Suprapubic skin (tissue), 4 donors: ENCODE measurements at regions not wholly inside any gene's neighbourhood (a gene's known extent, or its start where the extent isn't known, plus 50 kb on each side); places are given as distances from the start of the nearest gene placed in this dataset.
"Not testable (repeated sequence)": the region's sequence is repeated elsewhere in the genome, so short reads cannot be mapped to it uniquely, and the experiment has no call there.

Source experiments
- DNase-seq, 2 donors: peaks; one replicate each; pipeline ENCODE4 v3.0.0-alpha.2; 2019; ENCODE audit warnings: low spot score in 2 of 2
- H3K27ac ChIP-seq: fragments of 200-600 bp; sonication (generic); one replicate; pipeline ENCODE4 v1.5.1; 2019
- H3K27me3 ChIP-seq: fragments of 200-600 bp; sonication (generic); one replicate; pipeline ENCODE4 v1.5.1; 2019
- H3K36me3 ChIP-seq: fragments of 200-600 bp; sonication (generic); one replicate; pipeline ENCODE4 v1.5.1; 2019
- H3K4me1 ChIP-seq: fragments of 200-600 bp; sonication (generic); one replicate; pipeline ENCODE4 v1.5.1; 2019
- H3K4me3 ChIP-seq: fragments of 200-600 bp; sonication (generic); one replicate; pipeline ENCODE4 v1.5.1; 2019; ENCODE audit warnings: mild to moderate bottlenecking
- H3K9me3 ChIP-seq: fragments of 200-600 bp; sonication (generic); one replicate; pipeline ENCODE4 v1.5.1; 2019
- CTCF ChIP-seq, 2 donors: fragments of 200-600 bp in 1 of 2; fragments of 450-650 bp in 1 of 2; sonication (generic) in 1 of 2; IDR thresholded peaks; one replicate each; pipeline ENCODE4 v1.5.1; 2016 to 2019; ENCODE audit warnings: antibody characterized with exemption in 2 of 2, mild to moderate bottlenecking in 1 of 2, moderate library complexity in 1 of 2
- EP300 ChIP-seq: sonication (generic); formaldehyde crosslinking; IDR thresholded peaks from one replicate; pipeline ENCODE4 v1.6.1; 2017; ENCODE audit warnings: antibody characterized with exemption
- POLR2A ChIP-seq, 2 donors: fragments of 450-650 bp; IDR thresholded peaks; one replicate each; pipeline ENCODE4 v1.6.1; 2017; ENCODE audit warnings: antibody characterized with exemption in 2 of 2, mild to moderate bottlenecking in 2 of 2, moderate library complexity in 2 of 2
- POLR2AphosphoS5 ChIP-seq, 3 donors: sonication (generic); formaldehyde crosslinking; IDR thresholded peaks; one replicate each; pipeline ENCODE4 v1.6.1; 2017; ENCODE audit warnings: antibody characterized with exemption in 3 of 3
- WGBS: methylation state at CpG from one replicate; pipeline ENCODE4 v1.1.5; 2018; 5-methylcytosine and 5-hydroxymethylcytosine counted together

GRCh38 chr12:126447346-126447745 is 1382.1 kb downstream of the AACS start:
- H3K4me3 ChIP-seq, result no peak overlapping the region
- no peaks in the 10 kb centered on the region for H3K4me1 ChIP-seq

GRCh38 chr12:126451809-126452208 is 1386.6 kb downstream of the AACS start:
- WGBS, result 70% methylated on average over 4 of the region's 4 CpGs
- no peak for TF ChIP-seq EP300
- no peak for TF ChIP-seq POLR2A (IDR thresholded peaks at IDR 0.05)
- no peak for TF ChIP-seq POLR2AphosphoS5 (IDR thresholded peaks at IDR 0.05)
- no peak for TF ChIP-seq CTCF (IDR thresholded peaks at IDR 0.05)
- no peak overlapping the region for H3K27ac ChIP-seq

More at GRCh38 chr12:126447346-126447745, 1382.1 kb downstream of the AACS start:
- no peak for DNase-seq
- no peaks in the 10 kb centered on the region for H3K9me3 ChIP-seq
- TF ChIP-seq CTCF (IDR thresholded peaks at IDR 0.05), result no peak
- no peak for TF ChIP-seq EP300
- TF ChIP-seq POLR2AphosphoS5 (IDR thresholded peaks at IDR 0.05), result no peak
- TF ChIP-seq POLR2A (IDR thresholded peaks at IDR 0.05), result no peak
- H3K27me3 ChIP-seq, result no peaks in the 10 kb centered on the region
- H3K36me3 ChIP-seq, result no peaks in the 10 kb centered on the region
- no peak overlapping the region for H3K27ac ChIP-seq
- WGBS, result 85% methylated on average over 5 of the region's 5 CpGs

GRCh38 chr12:126452686-126453085 is 1387.5 kb downstream of the AACS start:
- not testable (repeated sequence) for H3K36me3 ChIP-seq, H3K27ac ChIP-seq, H3K27me3 ChIP-seq, H3K9me3 ChIP-seq, DNase-seq, H3K4me3 ChIP-seq, H3K4me1 ChIP-seq
- WGBS, result 96% methylated on average over 9 of the region's 9 CpGs

More at GRCh38 chr12:126451809-126452208, 1386.6 kb downstream of the AACS start:
- no peaks in the 10 kb centered on the region for H3K9me3 ChIP-seq
- H3K27me3 ChIP-seq, result no peaks in the 10 kb centered on the region
- H3K36me3 ChIP-seq, result no peaks in the 10 kb centered on the region
- H3K4me3 ChIP-seq, result no peak overlapping the region
- H3K4me1 ChIP-seq, result no peaks in the 10 kb centered on the region
- no peak for DNase-seq

GRCh38 chr12:126454581-126454980 is 1389.3 kb downstream of the AACS start:
- no peak for DNase-seq
- H3K27me3 ChIP-seq, result no peaks in the 10 kb centered on the region
- H3K4me3 ChIP-seq, result no peak overlapping the region
- 64% methylated on average over 5 of the region's 5 CpGs for WGBS
- no peaks in the 10 kb centered on the region for H3K4me1 ChIP-seq
- TF ChIP-seq POLR2A (IDR thresholded peaks at IDR 0.05), result no peak
- no peak for TF ChIP-seq POLR2AphosphoS5 (IDR thresholded peaks at IDR 0.05)
- no peak for TF ChIP-seq EP300
- TF ChIP-seq CTCF (IDR thresholded peaks at IDR 0.05), result no peak
- no peaks in the 10 kb centered on the region for H3K36me3 ChIP-seq
- no peak overlapping the region for H3K27ac ChIP-seq
- H3K9me3 ChIP-seq, result no peaks in the 10 kb centered on the region

GRCh38 chr12:126457776-126458175 is 1392.5 kb downstream of the AACS start:
- no peaks in the 10 kb centered on the region for H3K9me3 ChIP-seq
- TF ChIP-seq POLR2AphosphoS5 (IDR thresholded peaks at IDR 0.05), result no peak
- no peak for TF ChIP-seq CTCF (IDR thresholded peaks at IDR 0.05)
- TF ChIP-seq POLR2A (IDR thresholded peaks at IDR 0.05), result no peak
- TF ChIP-seq EP300, result no peak
- WGBS, result 88% methylated on average over 13 of the region's 13 CpGs
- no peaks in the 10 kb centered on the region for H3K36me3 ChIP-seq
- H3K4me1 ChIP-seq, result no peaks in the 10 kb centered on the region
- H3K27me3 ChIP-seq, result no peaks in the 10 kb centered on the region
- no peak overlapping the region for H3K27ac ChIP-seq
- DNase-seq, result no peak
- H3K4me3 ChIP-seq, result no peak overlapping the region

- TF ChIP-seq CTCF (IDR thresholded peaks at IDR 0.05) (no peak), POLR2AphosphoS5 (IDR thresholded peaks at IDR 0.05) (no peak), POLR2A (IDR thresholded peaks at IDR 0.05) (no peak), EP300 (no peak)
- Histone ChIP-seq H3K4me1 (no peaks in the 10 kb centered on the region), H3K27ac (no peak overlapping the region), H3K9me3 (peaks cover 6% of the 10 kb centered on the region), H3K36me3 (no peaks in the 10 kb centered on the region), H3K4me3 (no peak overlapping the region), H3K27me3 (no peaks in the 10 kb centered on the region)
- 78% methylated on average over 5 of the region's 5 CpGs for WGBS
- no peak for DNase-seq
Measured at GRCh38 chr12:126464153-126464552, 1398.9 kb downstream of the AACS start.
